ENCODE measurements at regions not wholly inside any gene's neighbourhood (a gene's known extent, or its start where the extent isn't known, plus 50 kb on each side); places are given as distances from the start of the nearest gene placed in this dataset.

GRCh38 chr4:63618883-63619718 is 790.1 kb downstream of the TECRL start:
- no peak for DNase-seq (ENCODE audit: low spot score)
- no peak for TF ChIP-seq POLR2A (IDR thresholded peaks at IDR 0.05)
- no peak for TF ChIP-seq POLR2AphosphoS5 (IDR thresholded peaks at IDR 0.05)
- no peak for TF ChIP-seq CTCF (IDR thresholded peaks at IDR 0.05)
- intact Hi-C loops (cut with DNase I) = no loop called here
- Histone ChIP-seq H3K36me3 (no peaks in the 10 kb centered on the region), H3K27me3 (replicated peaks; ENCODE audit: insufficient read depth) (no peaks in the 10 kb centered on the region), H3K4me3 (no peak overlapping the region), H3K9me3 (no peaks in the 10 kb centered on the region), H3K4me1 (replicated peaks) (no peaks in the 10 kb centered on the region), H3K27ac (no peak overlapping the region)
- 41% methylated on average over 6 of the region's 6 CpGs for WGBS

GRCh38 chr4:63607169-63607872 is 801.9 kb downstream of the TECRL start:
- DNase-seq (ENCODE audit: low spot score) = no peak
- intact Hi-C loops (cut with DNase I) = no loop called here
- H3K9me3 ChIP-seq = no peaks in the 10 kb centered on the region
- H3K4me3 ChIP-seq = no peak overlapping the region
- no peaks in the 10 kb centered on the region for H3K36me3 ChIP-seq
- no peak overlapping the region for H3K27ac ChIP-seq
- H3K4me1 ChIP-seq (replicated peaks) = no peaks in the 10 kb centered on the region
- no peaks in the 10 kb centered on the region for H3K27me3 ChIP-seq (replicated peaks; ENCODE audit: insufficient read depth)
- no peak for TF ChIP-seq CTCF (IDR thresholded peaks at IDR 0.05)
- no peak for TF ChIP-seq POLR2A (IDR thresholded peaks at IDR 0.05)
- no peak for TF ChIP-seq POLR2AphosphoS5 (IDR thresholded peaks at IDR 0.05)
- WGBS = 71% methylated on average over 9 of the region's 9 CpGs

- Histone ChIP-seq H3K27ac (no peak overlapping the region), H3K36me3 (no peaks in the 10 kb centered on the region), H3K27me3 (replicated peaks; ENCODE audit: insufficient read depth) (no peaks in the 10 kb centered on the region), H3K4me1 (replicated peaks) (no peaks in the 10 kb centered on the region), H3K4me3 (no peak overlapping the region), H3K9me3 (no peaks in the 10 kb centered on the region)
- 31% methylated on average over 6 of the region's 6 CpGs for WGBS
- no peak for TF ChIP-seq POLR2A (IDR thresholded peaks at IDR 0.05)
- TF ChIP-seq CTCF (IDR thresholded peaks at IDR 0.05) = no peak
- TF ChIP-seq POLR2AphosphoS5 (IDR thresholded peaks at IDR 0.05) = no peak
- intact Hi-C loops (cut with DNase I) = no loop called here
- DNase-seq (ENCODE audit: low spot score) = no peak
Observed at GRCh38 chr4:63589796-63590195, 819.5 kb downstream of the TECRL start.

GRCh38 chr4:63583561-63583960 is 825.7 kb downstream of the TECRL start:
- no peaks in the 10 kb centered on the region for H3K4me1 ChIP-seq (replicated peaks)
- TF ChIP-seq CTCF (IDR thresholded peaks at IDR 0.05) (no peak), POLR2AphosphoS5 (IDR thresholded peaks at IDR 0.05) (no peak), POLR2A (IDR thresholded peaks at IDR 0.05) (no peak)
- H3K27ac ChIP-seq = no peak overlapping the region
- no peak for DNase-seq (ENCODE audit: low spot score)
- intact Hi-C loops (cut with DNase I) = no loop called here
- no peaks in the 10 kb centered on the region for H3K9me3 ChIP-seq
- no peaks in the 10 kb centered on the region for H3K27me3 ChIP-seq (replicated peaks; ENCODE audit: insufficient read depth)
- WGBS = 61% methylated on average over 2 of the region's 2 CpGs
- H3K36me3 ChIP-seq = no peaks in the 10 kb centered on the region
- H3K4me3 ChIP-seq = no peak overlapping the region

Data from prostate gland (tissue), 2 donors.